HEK293T (cell line): ENCODE measurements at regions not wholly inside any gene's neighbourhood (a gene's known extent, or its start where the extent isn't known, plus 50 kb on each side); places are given as distances from the start of the nearest gene placed in this dataset.

Experiments
- ARNT ChIP-seq: fragments of 450-650 bp; IDR thresholded peaks from 2 replicates; pipeline ENCODE4 v1.6.1; 2017; ENCODE audit warnings: mild to moderate bottlenecking
- BHLHE40 ChIP-seq: fragments of 450-650 bp; IDR thresholded peaks from 2 replicates; pipeline ENCODE4 v1.6.1; 2016; ENCODE audit warnings: mild to moderate bottlenecking, moderate library complexity, borderline replicate concordance
- FOXK2 ChIP-seq: fragments of 450-650 bp; IDR thresholded peaks from 2 replicates; pipeline ENCODE4 v1.6.1; 2016; ENCODE audit warnings: mild to moderate bottlenecking
- HDGF ChIP-seq: fragments of 450-650 bp; IDR thresholded peaks from 2 replicates; pipeline ENCODE4 v1.6.1; 2017; ENCODE audit warnings: antibody characterized with exemption, borderline replicate concordance
- NFRKB ChIP-seq: fragments of 450-650 bp; IDR thresholded peaks from 2 replicates; pipeline ENCODE4 v1.6.1; 2016; ENCODE audit warnings: mild to moderate bottlenecking, moderate library complexity
- SP1 ChIP-seq: fragments of 450-650 bp; IDR thresholded peaks from 2 replicates; pipeline ENCODE4 v1.6.1; 2017
- SUZ12 ChIP-seq: fragments of 450-650 bp; IDR thresholded peaks from 2 replicates; pipeline ENCODE4 v1.6.1; 2016; ENCODE audit warnings: mild to moderate bottlenecking
- TARDBP ChIP-seq: fragments of 450-650 bp; IDR thresholded peaks from 2 replicates; pipeline ENCODE4 v1.6.1; 2016

- no peak for TF ChIP-seq BHLHE40
- no peak for TF ChIP-seq NFRKB
- no peak for TF ChIP-seq TARDBP
- TF ChIP-seq SP1: no peak
- no peak for TF ChIP-seq ARNT
- no peak for TF ChIP-seq FOXK2
- no peak for TF ChIP-seq HDGF
- no peak for TF ChIP-seq SUZ12
Measured at GRCh38 chr13:21936674-21937073, 265.8 kb downstream of the FGF9 start.
